OCI-M2 (cell line): ENCODE measurements at regions not wholly inside any gene's neighbourhood (a gene's known extent, or its start where the extent isn't known, plus 50 kb on each side); places are given as distances from the start of the nearest gene placed in this dataset.
A peak's percentile ranks its signal among the peaks of the same experiment; 100 is the strongest.

Source experiments
- DNase-seq: peaks from one replicate; lab custom pipeline; 2025; ENCODE audit not compliant: unreplicated experiment; lab: John Stamatoyannopoulos, UW

DNA sequence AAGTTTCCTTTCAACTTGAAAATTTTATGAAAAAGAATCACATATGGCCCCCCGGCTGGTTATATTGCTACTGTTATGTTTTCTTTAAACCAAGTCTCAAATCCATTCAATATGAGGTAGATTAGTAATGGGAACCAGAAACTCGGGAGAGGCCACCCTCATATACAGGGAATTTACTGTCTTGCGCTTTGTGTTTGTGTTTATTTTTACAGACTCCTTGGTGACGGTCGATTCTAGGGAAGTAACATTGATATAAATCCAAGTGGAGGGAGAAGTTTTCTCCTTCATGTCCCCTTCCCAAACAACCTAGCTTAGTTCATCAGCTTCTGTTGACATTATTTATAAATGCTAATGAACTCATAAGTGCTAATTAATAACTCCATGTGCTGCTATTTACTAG, 163.5 kb upstream of the LMO4 start:
- DNase-seq, result no peak

GRCh38 chr1:87167157-87167789, 161.4 kb upstream of the LMO4 start:
- no peak for DNase-seq

GRCh38 chr1:87167848-87168525, 160.7 kb upstream of the LMO4 start:
- DNase-seq, result no peak

DNA sequence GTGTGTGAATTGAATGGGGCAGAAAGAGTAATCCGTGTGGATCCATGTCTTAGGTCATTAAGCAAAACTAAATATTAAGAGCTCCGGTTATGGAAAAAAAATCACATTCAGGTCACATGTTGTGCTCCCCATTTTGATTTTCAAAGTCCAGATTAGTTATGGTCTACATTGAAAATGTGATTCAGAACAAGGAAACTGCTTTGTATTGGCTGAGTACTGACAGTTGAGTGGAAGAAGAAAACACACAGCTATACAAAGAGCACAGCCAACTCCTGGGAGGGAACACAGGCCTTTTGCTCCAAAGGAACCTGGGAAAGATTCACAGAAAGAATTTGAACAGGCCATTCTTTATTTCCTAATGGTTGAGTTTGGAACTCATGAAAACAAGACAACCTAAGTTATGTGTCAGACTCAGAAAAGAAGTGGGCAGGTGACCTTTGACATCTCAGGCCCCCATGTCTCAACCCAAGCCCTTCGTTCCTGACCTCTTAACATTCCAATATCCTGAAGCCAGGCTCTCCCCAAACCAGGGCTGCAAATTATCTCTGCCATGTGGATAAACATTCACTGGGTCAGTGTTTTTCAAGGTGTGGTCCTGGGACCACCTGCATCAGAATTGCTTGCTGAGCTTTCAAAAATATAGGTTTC, 159.3 kb upstream of the LMO4 start:
- DNase-seq, result no peak

- no peak for DNase-seq
These were observed 158.5 kb upstream of the LMO4 start for GRCh38 chr1:87170157-87170556.

GRCh38 chr1:87170931-87171598, 157.6 kb upstream of the LMO4 start:
- DNase-seq, result no peak

DNA sequence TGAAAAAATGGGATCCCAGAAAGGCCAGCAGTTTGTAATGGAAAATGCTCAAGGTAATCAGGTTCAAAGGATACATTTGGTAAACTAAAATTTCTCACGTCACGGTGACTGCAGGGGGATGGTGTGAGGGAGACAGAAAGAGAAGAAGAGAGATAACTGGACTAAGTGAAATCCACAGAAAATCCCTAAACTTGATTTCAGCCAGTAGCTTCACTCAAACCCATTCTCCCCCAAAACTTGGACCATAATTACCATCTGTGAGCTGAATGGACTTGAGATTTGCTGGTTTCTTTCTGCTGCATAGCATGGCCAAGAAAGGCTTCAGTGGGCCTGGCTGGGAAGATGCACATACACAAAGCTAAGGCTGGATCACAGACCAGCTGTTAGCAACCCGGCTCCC, 155.4 kb upstream of the LMO4 start:
- DNase-seq, result no peak

DNA sequence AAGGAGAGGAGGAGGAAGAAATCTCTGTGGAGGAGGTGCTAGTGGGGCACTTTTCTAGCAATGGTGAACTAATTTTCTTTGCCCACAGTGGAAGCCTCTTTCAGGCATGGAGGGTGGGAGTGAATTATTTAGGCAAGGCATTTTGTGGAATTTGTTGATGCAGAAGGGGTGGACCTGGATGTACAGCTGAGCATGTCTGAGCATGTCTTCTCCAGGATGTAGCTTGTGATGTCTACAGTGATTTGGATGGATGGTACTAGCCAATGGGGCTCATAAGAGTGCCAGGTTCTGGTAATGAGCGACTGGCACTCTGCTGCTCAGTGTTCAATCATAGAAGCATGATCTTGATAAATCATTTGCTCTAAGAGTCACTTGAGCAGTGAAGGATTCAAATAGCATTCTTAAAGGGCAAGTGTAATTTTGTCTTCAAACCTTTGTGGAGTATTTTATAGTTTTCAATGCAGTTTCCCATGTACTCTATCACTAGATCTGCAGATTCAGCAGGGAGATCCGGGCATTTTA, 153.9 kb upstream of the LMO4 start:
- no peak for DNase-seq

- no peak for DNase-seq
These were observed 152.6 kb upstream of the LMO4 start for GRCh38 chr1:87176087-87176486.

DNA sequence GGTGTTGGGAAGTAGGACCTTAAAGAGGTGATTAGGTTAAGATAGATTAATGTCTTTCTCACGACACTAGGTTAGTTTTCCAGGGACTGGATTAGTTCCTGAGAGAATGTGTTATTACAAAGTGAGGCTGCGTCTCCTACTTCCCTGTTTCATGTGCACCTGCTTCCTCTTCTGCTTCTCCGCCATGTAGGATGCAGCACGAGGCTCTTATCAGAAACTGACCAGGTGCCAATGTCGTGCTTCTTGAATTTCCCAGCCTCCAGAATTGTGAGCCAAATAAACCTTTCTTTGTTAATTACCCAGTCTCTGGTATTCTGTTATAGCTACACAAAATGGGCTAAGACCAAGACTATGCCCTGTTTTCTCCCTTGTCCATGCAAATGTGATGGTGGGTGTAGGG, 152.2 kb upstream of the LMO4 start:
- DNase-seq, result no peak

- DNase-seq, result no peak
These were observed 150.2 kb upstream of the LMO4 start for GRCh38 chr1:87178441-87178840.

DNA sequence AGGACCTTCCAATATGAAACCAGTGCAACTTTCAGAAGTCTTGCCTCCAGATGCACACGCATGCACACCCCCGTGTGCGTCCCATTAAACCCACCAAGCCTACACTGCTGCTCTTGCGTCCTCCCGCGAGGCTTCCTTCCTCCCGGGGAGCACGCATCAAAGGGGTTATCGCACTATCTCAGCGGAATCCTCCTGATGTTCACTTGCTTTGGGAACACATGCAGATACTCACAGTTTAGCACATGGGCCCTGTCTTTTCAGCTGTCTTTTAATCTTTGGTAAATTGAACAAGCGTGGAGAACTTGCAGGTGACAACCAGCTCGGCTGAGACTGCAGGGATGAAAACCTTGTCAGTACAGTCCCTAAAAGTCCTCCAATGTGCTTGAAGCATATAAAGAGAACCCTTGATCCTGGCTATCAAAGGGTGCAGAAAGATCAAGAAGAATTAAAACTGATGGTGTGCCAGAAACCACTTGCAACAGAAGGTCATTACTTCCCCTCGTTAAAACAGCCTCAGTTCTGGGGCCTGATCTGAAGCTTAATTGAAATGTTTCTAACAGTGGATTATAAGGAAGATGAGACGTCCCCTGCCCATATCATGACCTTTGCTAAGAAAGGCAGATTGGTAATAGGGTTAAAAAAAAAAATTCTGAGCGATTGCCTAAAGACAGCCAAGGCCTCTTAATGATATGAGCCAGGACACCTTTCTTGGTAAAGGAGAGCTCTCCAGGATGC, 149.4 kb upstream of the LMO4 start:
- DNase-seq, result no peak

- DNase-seq, result peak; percentile 69
These were observed 148.7 kb upstream of the LMO4 start for GRCh38 chr1:87179851-87180519.

DNA sequence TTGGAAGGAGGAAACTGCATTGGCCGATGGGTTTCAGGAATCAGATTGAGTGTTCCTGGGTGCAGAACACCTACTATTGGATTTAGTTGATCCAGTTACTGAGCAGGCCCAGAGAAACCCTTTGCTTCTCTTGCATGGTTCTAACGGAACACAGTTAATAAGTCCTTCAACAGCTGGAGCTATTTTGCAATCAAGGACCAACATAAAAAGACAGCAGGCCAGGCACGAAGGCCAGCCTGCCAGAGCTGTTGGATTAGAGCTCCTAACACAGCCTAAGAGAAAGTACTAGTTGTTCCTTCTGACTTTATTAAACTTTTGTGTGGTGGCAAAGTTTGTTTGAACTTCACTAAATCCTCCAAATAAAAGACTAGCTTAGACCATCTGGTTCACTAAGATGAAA, 148.0 kb upstream of the LMO4 start:
- no peak for DNase-seq

GRCh38 chr1:87182611-87183010, 146.1 kb upstream of the LMO4 start:
- DNase-seq, result no peak

GRCh38 chr1:87185077-87185476, 143.6 kb upstream of the LMO4 start:
- DNase-seq, result no peak

DNA sequence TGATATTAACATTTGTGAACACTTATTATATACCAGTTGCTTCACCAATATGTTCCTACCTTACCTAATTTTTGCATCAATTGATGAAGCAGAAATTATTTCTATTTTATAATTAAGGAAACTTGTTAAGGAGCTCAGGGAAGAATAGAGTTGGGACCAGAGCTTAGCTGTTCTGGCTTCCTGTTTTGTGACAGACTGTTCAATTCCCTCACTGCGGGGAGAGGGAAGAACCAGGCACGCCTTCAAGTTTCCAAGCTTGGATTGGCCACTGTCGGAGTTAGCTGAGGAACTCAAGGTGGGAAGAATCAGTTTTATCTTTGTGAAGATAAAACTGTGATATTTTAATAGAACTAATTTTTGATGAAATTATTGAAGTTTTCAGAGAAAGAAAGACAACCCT, 142.3 kb upstream of the LMO4 start:
- no peak for DNase-seq

GRCh38 chr1:87188640-87189039, 140.0 kb upstream of the LMO4 start:
- no peak for DNase-seq

DNA sequence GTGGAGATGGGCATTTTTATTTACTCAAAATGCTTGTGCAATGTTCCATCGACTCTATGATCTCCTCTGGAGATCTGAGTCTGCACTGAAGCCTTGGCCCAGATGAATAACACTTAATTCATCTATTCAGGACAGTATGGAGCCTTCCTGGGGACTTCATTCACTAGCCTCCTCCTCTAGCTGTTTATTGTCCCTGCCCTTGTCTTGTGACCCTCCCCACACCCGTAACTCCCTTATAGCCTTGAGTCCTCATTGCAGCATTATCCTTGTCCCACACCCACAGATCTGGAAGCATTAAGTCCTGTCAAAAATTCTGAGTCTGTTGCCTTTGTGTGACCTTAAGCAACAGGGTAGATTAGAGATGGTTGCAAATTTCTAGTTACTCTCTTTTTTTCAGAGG, 138.3 kb upstream of the LMO4 start:
- DNase-seq, result no peak

- no peak for DNase-seq
These were observed 137.0 kb upstream of the LMO4 start for GRCh38 chr1:87191646-87192045.
